Stimulated activated CD4-positive, alpha-beta T cell treated with anti-CD3 and anti-CD28 coated beads, Interleukin-4, amount 100 ng/mL, for 24 hours (primary cell): ENCODE measurements at regions not wholly inside any gene's neighbourhood (a gene's known extent, or its start where the extent isn't known, plus 50 kb on each side); places are given as distances from the start of the nearest gene placed in this dataset.
"Not testable (repeated sequence)": the region's sequence is repeated elsewhere in the genome, so short reads cannot be mapped to it uniquely, and the experiment has no call there.

ENCODE experiments used
- DNase-seq: peaks from one replicate; pipeline ENCODE4 v3.0.0-alpha.2; 2020

DNA sequence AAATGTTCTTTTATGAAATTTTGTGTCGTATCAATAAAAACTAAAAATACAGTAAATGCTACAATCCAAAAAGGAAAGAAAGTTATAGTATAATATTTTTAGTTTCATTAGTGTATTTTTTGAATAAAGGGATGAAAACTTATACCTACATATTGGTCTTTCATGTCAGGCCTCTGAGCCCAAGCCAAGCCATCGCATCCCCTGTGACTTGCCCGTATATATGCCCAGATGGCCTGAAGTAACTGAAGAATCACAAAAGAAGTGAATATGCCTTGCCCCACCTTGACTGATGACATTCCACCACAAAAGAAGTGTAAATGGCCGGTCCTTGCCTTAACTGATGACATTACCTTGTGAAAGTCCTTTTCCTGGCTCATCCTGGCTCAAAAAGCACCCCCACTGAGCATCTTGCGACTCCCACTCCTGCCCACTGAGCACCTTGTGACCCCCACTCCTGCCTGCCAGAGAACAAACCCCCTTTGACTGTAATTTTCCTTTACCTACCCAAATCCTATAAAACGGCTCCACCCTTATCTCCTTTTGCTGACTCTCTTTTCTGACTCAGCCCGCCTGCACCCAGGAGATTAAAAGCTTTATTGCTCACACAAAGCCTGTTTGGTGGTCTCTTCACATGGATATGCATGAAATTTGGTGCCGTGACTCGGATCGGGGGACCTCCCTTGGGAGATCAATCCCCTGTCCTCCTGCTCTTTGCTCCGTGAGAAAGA is 108.2 kb upstream of the PELI1 start:
- DNase-seq: not testable (repeated sequence)

DNA sequence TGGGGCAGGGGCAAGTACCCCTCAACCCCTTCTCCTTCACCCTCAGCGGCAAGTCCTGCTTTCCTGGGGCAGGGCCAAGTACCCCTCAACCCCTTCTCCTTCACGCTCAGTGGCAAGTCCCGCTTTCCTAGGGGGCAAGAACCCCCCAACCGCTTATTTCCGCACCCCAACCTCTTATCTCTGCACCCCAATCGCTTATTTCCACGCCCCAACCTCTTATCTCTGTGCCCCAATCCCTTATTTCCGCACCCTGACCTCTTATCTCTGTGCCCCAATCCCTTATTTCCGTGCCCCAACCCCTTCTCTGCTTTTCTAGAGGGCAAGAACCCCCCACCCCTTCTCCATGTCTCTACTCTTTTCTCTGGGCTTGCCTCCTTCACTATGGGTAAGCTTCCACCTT is 109.2 kb upstream of the PELI1 start:
- not testable (repeated sequence) for DNase-seq

DNA sequence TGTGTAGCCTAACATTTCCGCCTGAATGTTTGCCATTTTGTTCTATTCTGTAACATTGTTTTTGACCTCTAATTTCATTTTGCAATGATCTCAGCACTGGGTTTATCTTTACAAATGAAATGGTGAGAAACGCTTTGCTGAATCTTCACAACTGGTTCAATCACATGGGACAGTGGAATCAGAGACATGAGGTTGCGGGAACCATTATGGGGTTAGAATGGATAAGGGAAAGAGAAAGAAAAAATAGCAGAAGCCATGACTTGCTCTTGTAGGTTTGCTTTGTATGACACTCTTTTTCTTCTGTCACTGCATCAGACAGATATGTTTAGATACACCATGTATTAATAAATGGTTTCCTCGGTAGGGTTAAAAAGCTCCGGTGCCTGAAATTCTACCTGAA is 114.3 kb upstream of the PELI1 start:
- DNase-seq: no peak

DNA sequence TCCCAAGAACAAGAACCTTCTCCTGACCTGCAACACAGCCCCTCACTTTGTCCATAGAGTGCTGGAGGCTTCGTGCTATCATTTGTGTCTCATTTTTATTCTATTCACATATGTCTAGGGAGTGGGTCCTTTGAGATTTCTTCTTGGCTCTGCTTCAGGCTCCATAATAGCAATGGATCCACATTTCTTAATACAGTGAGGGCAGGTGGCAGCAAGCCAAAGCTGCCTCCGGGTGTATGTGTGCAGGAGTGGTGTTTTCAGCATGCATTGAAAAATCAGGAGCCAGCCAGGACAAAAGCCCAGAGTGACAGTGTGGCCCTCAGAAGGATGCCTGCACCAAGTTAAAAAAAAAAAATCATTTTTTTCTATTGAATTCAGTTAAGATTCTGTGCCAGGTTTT is 115.1 kb upstream of the PELI1 start:
- DNase-seq: no peak

DNA sequence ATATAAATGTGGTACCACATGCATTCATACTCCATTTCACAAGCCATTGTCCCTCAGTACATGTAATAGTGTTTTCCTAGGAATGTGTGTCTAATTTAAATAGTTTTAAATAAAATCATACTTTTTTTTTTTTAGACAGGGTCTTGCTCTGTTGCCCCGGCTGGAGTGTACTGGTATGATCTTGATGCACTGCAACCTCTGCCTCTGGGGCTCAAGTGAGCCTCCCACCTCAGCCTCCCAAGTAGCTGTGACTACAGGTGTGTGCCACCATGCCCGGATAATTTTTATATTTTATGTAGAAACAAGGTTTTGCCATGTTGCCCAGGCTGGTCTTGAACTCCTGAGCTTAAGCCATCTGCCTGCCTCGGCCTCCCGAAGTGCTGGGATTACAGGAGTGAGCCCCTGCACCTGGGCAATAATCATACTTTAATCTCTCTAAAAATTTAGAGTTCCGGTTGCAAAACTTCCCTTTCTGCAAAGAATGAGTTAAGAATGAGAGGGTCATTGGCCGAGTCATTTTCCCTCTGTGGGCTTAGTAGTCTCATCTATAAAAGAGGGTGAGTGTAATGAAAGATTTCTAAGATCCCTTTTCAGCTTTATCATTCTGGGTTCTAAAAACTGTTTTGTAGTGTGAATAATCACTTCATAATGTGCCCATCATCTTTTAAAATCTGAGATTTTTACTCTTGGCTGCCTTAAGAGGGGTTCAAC is 116.0 kb upstream of the PELI1 start:
- no peak for DNase-seq

DNA sequence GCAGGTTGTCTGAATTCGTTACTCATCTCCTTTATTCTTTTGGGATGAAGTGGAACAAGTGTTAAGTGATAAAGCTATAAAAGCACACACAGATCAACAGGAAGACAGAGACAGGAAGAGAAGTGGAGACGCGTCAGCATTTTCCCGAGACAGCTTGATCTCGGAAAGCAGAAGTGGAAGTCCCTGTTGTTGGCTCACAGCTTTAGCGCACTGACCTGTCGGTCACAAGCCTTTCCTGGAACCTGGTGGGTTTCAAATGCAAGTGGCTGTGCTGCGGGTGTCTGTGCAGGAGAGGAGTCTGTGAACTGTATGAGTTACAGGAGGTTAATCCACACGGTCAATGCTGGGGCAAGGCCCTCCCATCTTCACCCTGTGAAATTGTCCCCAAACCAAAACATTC is 116.6 kb upstream of the PELI1 start:
- DNase-seq: no peak

DNA sequence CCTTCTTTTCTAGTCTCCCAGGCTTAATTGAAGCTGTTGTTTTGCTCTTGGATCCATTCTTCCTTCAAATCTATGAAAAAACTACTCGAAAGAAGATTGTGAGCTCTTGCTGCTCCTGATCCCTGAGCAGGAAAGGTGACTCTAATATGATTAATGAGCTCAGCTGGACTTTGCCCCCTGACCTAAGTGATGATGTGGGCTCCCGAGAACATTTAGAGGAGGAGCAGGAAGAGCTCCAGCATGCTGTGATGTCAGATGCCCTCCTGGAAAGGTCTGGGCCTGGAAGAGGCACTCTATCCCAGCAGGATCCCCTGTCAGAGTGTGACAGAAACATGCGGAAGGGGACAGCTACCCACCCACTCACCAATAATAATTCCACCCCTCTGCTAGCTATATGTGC is 117.9 kb upstream of the PELI1 start:
- no peak for DNase-seq

DNA sequence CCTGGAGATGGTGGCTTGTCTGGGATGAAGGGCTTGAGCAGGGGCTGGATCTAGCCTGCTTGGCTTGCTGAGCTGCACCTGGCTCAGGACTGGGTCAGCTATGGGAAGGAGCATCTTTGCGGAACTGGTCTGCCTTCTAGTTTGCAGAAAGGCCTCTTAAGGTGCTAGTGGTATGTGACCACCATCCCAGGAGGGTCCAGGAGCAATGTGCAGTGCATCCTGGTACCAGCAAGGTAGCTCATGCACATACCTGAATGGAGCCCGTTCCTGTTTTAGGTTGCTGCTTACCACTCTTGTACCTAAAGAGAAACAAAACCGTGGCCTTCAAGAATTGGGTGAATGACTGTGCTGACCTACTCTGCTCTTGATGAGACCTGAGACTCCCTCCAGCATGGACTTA is 118.6 kb upstream of the PELI1 start:
- DNase-seq: no peak

DNA sequence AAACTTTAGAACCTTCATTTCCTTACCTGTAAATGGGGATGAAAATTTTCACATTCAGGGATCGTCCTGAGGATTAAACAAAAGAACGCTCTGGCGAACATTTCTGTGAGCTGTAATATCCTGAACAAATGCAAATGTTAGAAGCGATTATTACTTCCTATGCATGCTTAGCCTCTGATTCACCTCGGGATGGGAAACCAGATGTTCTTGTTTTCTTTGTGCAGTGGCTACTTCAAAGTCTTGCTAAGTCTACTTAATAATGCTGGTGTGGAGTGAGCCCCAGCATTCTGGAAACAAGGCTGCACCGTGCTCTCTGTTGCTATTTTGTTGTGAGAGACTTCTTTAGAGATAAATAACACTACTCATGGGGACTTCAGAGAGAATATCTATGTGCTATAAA is 119.1 kb upstream of the PELI1 start:
- DNase-seq: no peak

DNA sequence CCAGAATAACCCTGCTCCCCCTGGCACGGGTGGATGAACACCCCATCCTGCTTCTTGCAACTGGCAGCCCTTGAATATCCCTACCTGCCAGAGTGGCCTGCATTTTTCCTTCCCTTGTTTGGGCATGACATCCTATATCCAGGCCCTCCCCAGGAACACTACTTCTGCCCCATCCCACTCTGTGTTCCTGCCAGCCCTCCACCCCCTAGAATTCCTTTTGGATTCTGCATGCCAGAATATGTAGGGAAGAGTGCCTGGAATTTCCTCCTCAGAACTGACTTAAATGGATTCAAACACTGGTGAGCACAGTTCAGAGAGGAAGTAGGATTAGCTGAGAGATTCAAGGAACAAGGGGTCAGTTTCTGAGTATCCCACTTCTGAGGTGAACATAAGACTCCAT is 123.5 kb upstream of the PELI1 start:
- DNase-seq: no peak

DNA sequence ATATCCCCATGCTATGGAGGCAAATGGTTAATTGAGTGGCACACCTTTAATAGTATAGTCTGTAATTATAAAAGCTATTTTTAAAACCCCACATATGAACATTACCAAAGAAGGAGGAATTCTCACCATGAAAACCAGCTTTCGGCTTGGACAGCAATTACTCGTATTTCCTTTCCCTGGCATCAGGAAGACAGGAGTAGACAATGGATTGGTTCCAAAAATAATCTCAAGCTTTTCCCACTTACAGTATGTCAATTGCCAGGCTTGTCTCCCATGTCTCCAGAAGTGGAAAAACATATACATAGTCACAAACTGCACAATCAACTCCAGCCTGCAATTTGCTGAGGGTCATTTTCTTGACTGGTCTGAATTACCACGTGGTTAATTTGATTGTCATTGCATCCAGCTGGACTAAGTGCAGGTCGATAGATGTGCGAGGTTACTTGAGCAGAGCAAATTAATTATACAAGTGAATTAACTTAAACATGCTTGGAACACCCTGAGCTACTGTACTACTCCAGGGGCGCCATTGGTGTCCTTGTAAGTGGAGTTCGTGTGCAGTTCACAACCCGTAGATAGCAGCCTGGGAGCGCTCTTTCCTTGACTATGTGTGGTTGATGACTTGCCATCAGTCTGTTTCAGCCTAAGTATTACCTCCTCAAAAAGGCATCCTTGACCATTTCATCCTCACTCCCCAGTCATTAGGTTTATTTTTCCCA is 124.3 kb upstream of the PELI1 start:
- DNase-seq: no peak

DNA sequence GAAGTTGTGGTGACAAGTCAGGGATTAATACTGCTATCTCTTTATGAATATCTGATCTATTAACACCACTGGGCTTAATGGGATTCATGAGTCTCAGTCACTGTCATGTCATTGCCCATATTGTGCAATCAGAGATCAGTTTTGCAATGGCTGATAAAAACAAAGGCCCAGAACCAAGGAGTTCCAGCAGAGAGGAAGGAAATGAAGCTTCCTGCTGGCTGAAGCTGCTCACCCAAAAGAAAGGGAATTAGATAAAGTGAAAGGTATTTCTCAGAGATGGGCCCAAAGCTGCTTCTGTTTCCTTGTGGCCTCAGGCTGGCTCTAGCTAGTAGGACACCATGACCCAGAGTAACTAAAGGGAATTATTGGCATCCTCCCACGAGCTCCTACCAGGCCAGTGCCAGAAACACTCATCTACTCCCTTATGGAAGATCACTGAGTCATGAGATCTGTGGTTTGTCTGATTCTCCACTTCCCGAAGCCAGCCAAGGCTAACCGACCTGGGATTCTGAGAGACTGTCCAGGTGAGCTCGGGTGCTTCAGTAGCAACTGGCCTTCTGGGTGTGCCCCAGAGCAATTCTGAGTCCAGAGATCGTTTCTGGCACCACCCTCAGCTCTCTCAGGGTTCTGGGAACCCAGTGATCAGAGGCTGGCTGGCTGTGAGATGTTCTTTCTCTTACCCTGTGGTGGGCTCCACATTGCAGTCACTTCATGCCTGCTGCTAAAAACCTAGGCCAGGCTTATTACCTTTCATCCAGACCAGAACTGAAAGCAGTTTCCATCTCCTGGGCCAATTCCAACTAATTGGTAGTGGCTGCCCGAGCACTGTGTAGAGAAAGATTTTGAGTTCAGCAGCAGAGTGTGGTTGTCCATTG is 129.5 kb upstream of the PELI1 start:
- DNase-seq: no peak

DNA sequence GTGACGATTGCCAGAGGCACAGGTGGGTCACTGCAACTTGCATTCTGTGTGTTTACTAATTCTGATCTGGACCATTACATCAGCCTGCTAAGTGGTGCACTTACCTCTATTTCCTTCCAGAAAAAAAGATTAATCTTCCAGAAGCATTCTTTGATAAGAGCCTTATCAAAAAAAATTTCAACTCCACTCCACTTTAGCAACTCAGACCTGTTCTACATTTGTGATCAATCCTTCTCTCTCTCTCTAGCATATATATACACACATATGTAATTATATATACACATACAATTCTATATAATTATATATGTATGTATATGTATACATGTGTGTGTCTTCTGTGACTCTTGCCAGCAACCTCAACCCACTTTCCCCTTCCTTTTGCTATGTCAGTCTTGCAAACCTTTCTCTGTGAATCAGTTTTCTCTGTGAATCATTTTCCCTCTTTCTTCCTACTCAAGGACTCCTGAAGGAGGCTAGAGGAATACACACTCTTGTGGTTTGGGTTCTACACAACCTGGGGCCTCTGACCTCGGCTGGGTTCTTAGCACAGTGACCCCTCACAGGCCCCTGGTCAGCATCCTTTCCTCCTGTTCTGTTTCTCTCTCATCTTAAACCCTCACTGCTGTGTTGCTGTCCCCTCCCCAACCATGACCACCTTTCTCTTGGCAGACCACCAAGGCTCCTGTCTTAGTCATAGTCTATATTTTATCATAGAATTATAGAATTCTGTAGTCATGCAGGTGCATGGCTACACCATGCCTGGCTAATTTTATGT is 130.4 kb upstream of the PELI1 start:
- no peak for DNase-seq

DNA sequence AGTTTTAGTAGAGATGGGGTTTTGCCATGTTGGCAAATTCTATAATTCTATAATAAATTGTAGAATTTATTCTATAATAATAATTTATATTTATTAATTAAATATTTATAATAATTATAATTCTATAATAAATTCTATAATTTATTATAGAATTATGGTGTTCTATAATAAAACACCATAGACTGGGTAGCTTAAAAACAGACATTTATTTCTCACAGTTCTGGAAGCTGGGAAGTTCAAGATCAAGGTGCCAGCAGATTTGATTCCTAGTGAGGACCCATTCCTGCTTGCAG is 130.9 kb upstream of the PELI1 start:
- DNase-seq: no peak

DNA sequence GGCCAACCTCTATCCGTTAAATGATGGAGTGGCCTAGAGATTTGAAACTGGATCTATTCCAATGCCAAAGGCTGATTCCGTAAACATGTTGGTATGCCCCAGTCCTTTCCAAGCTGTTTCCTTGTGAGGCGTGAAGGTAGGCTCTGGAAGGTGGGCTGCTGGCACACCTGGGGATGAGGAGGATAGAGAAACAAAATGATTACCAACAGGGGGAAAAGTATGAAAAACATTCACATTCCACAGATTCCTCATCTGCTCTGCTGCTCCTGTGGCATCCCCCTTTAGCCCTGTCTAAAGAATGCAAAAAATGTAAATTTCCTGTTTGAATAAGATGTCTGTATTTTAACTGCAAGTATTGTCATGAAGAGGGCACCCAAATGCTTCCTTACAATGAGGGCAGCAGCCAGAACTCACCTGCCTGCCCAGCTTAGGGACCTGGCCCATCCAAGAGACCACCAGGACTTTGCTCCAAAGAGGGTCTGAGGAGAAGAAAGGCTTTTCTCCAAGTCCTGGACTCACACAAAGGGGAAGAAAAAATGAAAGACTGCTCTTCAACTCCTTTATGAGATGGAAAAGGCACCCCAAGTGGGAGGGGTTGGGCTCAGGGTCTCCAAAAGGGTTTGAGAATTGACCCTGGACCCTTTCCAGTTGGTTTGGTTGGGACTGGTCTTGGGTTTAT is 132.3 kb upstream of the PELI1 start:
- DNase-seq: no peak

DNA sequence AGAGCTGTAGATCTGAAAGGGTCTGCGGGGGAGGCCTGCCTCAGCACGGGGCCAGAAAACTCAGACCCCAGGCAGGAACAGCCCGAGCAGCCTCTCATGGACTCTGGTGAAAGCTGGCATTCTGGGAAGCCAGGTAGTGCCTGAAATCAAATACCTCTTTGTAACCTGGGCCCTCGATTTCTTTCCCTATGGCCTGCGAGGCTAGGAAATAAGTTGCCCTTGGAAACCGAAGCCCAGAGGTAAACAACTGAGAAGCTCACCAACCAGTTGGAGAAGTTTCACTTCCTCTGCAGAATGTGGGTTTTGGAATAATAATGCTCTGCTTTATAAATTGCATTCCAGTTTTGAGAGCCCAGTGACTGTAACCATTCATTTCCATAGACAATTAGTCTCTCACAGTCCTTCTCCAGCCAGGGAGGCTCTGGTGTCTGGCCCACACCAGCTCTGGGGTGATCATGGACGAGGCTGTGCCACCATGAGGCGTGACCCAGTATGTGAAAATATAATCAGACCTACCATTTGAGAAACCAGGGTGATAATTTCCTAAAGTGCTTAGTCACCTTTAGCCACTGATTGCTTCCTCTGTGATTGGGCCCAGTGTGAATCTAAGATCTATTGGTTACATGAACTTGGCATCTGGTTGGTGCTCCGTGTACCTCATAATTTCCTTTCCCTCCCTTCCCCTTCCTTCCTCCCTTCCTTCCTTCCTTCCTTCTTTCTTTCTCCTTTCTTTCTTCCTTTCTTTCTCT is 133.1 kb upstream of the PELI1 start:
- no peak for DNase-seq

DNA sequence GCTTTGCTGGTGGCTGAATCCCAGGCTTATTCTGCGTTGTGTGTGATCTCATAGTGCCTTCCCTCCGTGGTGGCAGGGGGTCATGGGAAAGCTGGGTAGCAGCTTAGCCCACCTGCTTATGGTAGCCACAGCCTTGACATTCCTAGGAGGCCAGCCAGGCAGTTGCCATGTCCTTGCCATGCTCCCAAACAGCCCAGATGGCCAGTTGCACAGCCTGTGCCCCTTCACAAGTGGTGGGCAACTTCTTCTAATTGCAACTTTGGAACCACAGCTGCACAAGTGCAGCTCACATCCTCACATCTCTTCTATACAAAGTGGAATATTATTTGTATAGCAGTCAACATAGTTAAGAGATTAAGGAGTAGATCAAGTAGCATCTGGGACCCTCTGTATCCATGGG is 136.6 kb upstream of the PELI1 start:
- DNase-seq: not testable (repeated sequence)

DNA sequence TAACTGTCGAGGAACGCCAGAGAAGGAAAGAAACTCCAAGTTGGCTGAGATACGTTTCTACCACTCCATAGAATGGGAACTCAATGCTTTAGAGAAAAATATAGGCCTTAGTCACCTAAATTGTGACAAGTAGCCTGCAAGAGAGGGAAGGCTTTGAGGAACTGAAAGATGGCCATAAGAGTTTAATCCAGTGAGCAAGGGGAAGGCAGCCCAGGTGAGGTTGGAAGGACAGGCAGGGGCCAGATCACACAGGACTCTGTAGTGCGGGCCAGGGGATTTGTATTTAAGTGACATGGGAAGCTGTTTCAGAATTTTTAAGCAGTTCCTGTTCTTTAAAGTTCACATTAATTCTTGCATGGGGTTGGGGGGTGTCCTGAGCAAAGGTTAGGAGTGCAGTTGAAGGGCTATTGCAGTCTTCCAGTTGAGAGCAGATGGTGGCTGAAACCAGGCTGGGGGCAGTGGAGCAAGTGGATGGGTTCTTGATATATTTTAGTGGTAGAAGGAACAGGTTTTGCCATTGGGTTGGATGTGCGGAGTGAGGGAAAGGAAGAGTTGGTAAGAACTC is 138.9 kb upstream of the PELI1 start:
- DNase-seq: no peak

DNA sequence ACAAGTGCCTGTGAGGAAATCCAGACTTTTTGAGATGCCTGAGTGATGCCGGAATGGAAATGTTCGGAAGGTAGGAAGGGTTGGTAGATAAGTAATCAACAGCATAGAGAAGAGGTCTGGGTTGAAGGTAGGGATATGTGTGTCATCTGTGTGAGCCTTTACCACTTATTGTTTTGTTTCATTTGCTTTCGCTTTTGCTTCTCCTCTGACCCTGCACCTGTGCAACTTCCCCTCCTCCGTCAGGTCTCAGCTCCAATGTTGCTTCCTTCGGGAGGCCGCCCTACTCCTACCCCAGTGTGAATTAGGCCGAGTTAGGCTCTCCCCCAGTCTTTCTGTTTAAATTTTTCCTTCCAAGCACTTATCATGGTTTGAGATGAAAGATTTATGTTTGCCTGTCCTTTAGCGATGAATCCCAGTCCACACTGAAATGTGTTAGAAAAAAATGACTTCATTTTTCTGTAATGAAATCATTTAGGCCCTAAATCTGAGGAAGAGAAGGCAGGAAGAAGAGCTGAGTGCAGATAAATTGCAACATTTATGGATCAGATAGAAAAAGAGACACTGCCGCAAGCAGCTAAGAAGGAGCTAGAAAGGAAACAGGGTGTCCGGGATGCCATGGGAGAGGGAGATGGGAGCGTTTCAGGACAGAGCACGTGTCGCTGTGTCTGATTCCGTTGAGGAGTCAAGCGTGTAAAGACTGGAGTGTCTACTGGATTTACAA is 139.6 kb upstream of the PELI1 start:
- DNase-seq: peak; percentile 22

DNA sequence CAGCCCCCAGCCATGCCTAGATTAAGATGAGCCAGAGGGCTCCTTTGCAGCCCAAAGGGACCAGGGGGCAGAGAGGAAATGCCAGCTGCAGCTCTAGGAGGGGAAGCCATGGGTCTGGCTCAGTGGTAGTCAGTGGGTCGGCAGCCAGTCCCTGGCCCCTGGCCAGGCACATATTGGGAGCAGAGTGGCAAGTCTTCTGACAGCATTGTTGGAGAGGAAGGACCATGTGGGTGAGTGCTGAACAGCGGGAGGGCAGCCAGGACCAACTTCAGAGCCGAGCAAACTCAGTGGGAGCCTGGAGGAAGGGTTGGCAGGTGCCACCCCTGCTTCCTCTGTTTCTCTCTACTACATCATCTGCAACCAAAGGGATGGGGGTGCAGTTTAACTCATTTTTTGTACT is 140.5 kb upstream of the PELI1 start:
- no peak for DNase-seq
